ENCODE measurements at regions not wholly inside any gene's neighbourhood (a gene's known extent, or its start where the extent isn't known, plus 50 kb on each side); places are given as distances from the start of the nearest gene placed in this dataset.

GRCh38 chr13:22648320-22648801 lies 532.4 kb upstream of the SGCG start (continued):
- TF ChIP-seq POLR2AphosphoS5 (IDR thresholded peaks at IDR 0.05; ENCODE audit: low read depth, low read length) (no peak), SIN3A (IDR thresholded peaks at IDR 0.05; ENCODE audit: borderline replicate concordance, low read depth, low read length) (no peak), MXI1 (IDR thresholded peaks at IDR 0.05; ENCODE audit: low read depth, low read length) (no peak)

GRCh38 chr13:22652796-22653195 lies 528.0 kb upstream of the SGCG start:
- Histone ChIP-seq H3K9me2 (no peaks in the 10 kb centered on the region), H2AFZ (ENCODE audit: low read depth) (no peak overlapping the region), H3K9ac (no peak overlapping the region), H3K27me3 (ENCODE audit: insufficient read depth) (no peaks in the 10 kb centered on the region), H3K9me3 (no peaks in the 10 kb centered on the region), H3K36me3 (replicated peaks in 1 of 2; ENCODE audit: control insufficient read depth in 1 of 2, insufficient read depth in 2 of 2, low read length in 1 of 2) (no peaks in the 10 kb centered on the region), H3F3A (replicated peaks; ENCODE audit: insufficient read depth) (no peaks in the 10 kb centered on the region), H3K27ac (ENCODE audit: low read depth in 2 of 2, low read length in 1 of 2) (no peak overlapping the region), H3K79me2 (ENCODE audit: insufficient read depth) (no peaks in the 10 kb centered on the region), H3K4me1 (ENCODE audit: control insufficient read depth in 1 of 2, insufficient read depth in 2 of 2, low read depth in 1 of 2, low read length in 1 of 2) (no peaks in the 10 kb centered on the region), H3K4me3 (ENCODE audit: low read depth in 2 of 2, low read length in 1 of 2) (no peak overlapping the region), H4K20me1 (ENCODE audit: insufficient read depth) (no peaks in the 10 kb centered on the region), H3K4me2 (no peak overlapping the region)
- POLR2A ChIA-PET, result no interaction called here
- TF ChIP-seq TAF1 (IDR thresholded peaks at IDR 0.05; ENCODE audit: borderline replicate concordance, low read depth, low read length) (no peak), JUND (IDR thresholded peaks at IDR 0.05) (no peak), EP300 (IDR thresholded peaks at IDR 0.05; ENCODE audit: borderline replicate concordance in 1 of 2, low read depth in 1 of 2, low read length in 1 of 2) (no peak), FOXM1 (IDR thresholded peaks at IDR 0.05; ENCODE audit: low read depth) (no peak), YY1 (IDR thresholded peaks at IDR 0.05; ENCODE audit: low read depth) (no peak)
- WGBS (ENCODE audit: low lambda C conversion rate), result 12% methylated on average over 8 of the region's 8 CpGs
- CTCF ChIA-PET, result no interaction called here
- DNase-seq, result no peak

GRCh38 chr13:22653866-22654265 lies 526.9 kb upstream of the SGCG start:
- POLR2A ChIA-PET, result no interaction called here
- no peak for DNase-seq
- no peak overlapping the region for H3K27ac ChIP-seq (ENCODE audit: low read depth in 2 of 2, low read length in 1 of 2)
- H3K4me2 ChIP-seq, result no peak overlapping the region
- H3K36me3 ChIP-seq (replicated peaks in 1 of 2; ENCODE audit: control insufficient read depth in 1 of 2, insufficient read depth in 2 of 2, low read length in 1 of 2), result no peaks in the 10 kb centered on the region
- H3K9me2 ChIP-seq, result no peaks in the 10 kb centered on the region; the same call in 1 of the 2 replicates
- no peaks in the 10 kb centered on the region for H3K79me2 ChIP-seq (ENCODE audit: insufficient read depth)
- no peaks in the 10 kb centered on the region for H3K27me3 ChIP-seq (ENCODE audit: insufficient read depth)
- TF ChIP-seq POLR2AphosphoS5 (IDR thresholded peaks at IDR 0.05; ENCODE audit: low read depth, low read length) (no peak), MXI1 (IDR thresholded peaks at IDR 0.05; ENCODE audit: low read depth, low read length) (no peak), MAX (IDR thresholded peaks at IDR 0.05; ENCODE audit: low read depth) (no peak), IRF3 (IDR thresholded peaks at IDR 0.05; ENCODE audit: low read depth, low read length) (no peak), GABPA (IDR thresholded peaks at IDR 0.05; ENCODE audit: low read depth) (no peak), PBX3 (IDR thresholded peaks at IDR 0.05) (no peak)
- no peaks in the 10 kb centered on the region for H3K9me3 ChIP-seq
- WGBS (ENCODE audit: low lambda C conversion rate), result under 1% methylated on average over 4 of the region's 4 CpGs
- CTCF ChIA-PET, result no interaction called here
- no peak overlapping the region for H2AFZ ChIP-seq (ENCODE audit: low read depth)
- H4K20me1 ChIP-seq (ENCODE audit: insufficient read depth), result no peaks in the 10 kb centered on the region
- no peak overlapping the region for H3K4me3 ChIP-seq (ENCODE audit: low read depth in 2 of 2, low read length in 1 of 2)
- H3K4me1 ChIP-seq (ENCODE audit: control insufficient read depth in 1 of 2, insufficient read depth in 2 of 2, low read depth in 1 of 2, low read length in 1 of 2), result no peaks in the 10 kb centered on the region
- no peak overlapping the region for H3K9ac ChIP-seq
- no peaks in the 10 kb centered on the region for H3F3A ChIP-seq (replicated peaks; ENCODE audit: insufficient read depth)

All from SK-N-SH (cell line).